Dedifferentiated amniotic fluid mesenchymal stem cell (primary cell): ENCODE measurements at regions not wholly inside any gene's neighbourhood (a gene's known extent, or its start where the extent isn't known, plus 50 kb on each side); places are given as distances from the start of the nearest gene placed in this dataset.
"Not testable (repeated sequence)": the region's sequence is repeated elsewhere in the genome, so short reads cannot be mapped to it uniquely, and the experiment has no call there.

Experiments
- DNase-seq: peaks from one replicate; pipeline ENCODE4 v3.0.0-alpha.2; 2016; ENCODE audit errors: extremely low spot score

DNA sequence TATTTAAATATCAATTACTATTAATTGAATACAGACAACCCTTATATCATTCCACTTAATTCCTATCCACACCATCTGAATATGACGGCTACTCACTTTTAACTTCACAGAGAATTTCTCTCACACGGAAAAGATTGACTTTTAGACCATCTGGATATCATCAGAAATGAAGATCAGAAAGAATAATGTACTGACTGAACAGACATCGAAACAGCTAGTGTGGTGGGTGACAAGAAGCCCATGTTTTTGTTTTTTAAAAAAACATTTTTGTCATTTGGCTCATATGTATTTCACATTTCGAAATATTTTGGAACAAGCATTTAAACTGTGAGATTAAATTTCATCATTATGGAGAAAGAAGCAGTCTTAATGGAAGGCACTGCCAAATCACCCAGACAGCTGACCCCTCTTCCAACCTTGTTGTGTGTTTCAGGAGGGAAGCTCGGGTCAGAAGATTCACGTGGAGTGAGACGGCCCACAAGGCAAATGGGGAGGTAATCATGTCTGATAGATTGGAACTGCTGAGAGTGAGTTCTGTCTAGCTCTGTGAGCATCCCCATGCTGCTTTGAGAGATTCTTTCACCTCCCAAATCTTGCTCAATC is 204.2 kb upstream of the RASGEF1B start:
- no peak for DNase-seq

DNA sequence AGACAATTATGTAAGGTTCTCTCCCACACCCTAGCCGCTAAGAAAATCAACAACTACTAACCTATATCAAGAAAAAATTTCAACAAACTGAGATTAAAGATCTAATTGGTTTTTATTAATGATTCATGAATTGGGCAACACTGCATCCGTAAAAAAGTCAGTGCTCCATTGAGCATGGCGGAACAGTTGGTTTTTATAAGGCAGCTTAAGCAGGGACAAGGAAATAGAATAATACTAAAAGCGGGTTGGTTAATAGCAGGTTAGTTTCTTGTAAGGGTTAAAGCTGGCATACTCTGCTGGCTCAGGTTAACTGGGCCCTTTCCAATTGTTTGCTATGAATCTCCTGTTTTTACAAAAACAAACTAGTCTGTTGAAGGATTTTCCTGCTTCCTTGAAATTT is 202.3 kb upstream of the RASGEF1B start:
- DNase-seq: no peak

DNA sequence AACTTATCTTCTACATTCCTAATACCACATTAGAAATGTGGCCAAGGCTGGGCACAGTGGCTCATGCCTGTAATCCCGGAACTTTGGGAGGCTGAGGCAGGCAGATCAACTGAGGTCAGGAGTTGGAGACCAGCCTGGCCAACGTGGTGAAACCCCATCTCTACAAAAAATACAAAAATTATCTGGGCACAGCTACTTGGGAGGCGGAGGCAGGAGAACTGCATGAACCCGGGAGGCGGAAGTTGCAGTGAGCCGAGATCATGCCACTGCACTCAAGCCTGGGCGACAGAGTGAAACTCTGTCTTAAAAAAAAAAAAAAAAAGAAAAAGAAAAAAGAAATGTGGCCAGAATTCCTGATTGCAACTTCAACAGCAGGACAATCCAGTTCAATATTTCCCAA is 196.6 kb upstream of the RASGEF1B start:
- not testable (repeated sequence) for DNase-seq

DNA sequence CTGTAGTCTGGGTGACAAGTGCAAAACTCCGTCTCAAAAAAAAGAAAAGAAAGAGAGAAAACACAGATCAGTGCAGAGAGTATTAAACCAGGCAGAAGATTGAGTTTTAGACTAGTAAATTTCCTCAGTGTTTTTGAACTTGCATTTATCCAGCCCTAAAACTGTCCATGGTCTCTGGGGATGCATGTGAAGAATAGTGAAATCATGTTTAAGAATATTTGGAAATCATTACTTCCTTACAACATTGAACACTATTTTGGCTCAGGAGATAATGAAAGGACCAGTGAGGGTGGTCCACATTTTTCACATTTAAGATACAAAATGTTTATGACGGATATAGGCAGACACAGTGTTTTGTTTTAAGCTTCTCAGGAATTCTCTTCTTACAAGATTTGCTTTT is 195.8 kb upstream of the RASGEF1B start:
- no peak for DNase-seq

DNA sequence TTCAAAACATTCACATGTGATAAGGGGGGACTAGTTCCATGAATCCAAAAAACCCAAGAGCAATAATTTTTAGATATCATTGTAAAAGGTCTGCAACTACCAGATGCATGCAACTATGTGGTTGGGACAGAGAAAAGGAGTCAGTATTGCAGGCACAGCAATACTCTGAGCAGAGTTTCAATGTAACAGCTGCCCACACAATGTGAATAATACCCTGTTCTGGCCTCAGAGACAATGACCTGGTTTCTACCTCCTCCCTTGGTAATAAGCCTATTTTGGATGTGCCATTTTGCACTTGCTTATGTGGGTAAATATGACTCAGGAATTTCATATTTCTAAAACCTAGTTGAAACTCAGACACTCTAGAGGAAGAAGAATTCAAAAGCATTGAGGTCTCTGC is 194.8 kb upstream of the RASGEF1B start:
- DNase-seq: no peak

DNA sequence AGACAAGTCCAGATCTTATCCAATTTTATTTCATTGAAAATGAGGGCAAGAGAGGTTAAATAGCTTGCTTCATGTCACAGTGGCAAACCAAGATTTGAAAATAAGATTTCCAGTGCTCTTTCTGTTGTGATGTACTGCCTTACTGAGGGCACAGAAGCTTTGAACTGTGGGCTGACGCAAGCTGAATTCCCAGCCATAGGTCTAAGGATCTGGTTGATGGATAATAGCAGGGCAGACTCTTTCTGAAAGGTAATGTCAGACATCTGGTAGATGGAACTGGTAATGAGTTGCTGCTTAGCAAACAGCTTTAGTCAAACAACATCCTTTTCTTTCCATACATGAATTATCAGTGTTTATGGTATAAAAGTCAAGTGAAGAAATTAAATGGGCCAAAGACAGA is 193.9 kb upstream of the RASGEF1B start:
- no peak for DNase-seq

DNA sequence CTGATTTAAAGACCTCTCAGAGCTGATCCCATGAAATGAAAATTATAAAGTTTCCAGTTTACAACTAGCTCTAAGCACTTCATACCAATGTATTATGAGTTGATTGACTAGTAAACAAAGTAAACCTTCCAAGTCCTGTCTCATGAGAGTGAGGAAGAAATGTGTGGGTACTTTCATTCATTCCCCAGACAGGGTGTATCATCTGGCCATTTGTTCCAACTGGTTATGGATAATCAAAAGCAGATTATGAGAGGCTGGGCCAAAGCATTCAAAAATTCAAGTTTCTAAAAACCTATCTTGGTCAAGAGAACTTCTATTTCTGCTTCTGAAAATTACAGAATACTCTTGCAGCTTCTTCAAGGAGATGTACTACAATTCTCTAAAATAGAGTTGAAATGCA is 193.3 kb upstream of the RASGEF1B start:
- DNase-seq: no peak

DNA sequence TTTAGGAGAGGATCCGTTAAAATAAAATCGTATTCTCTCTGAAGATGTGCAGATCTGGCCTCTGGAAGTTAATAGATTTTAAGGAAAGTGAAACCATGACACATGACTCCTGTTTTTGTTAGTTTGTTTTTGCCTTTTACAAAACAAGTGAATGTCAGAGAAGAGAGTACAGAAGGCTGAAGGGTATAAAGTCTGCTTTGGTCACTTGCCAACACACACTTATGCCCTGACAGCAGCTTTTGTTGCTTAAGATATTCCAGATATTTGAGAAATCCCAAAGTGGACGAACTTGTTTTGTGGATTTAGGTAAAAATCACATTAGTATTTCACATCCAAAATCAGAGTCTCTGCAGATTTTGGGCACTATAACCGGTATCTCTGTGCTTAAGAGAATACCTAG is 192.4 kb upstream of the RASGEF1B start:
- no peak for DNase-seq

DNA sequence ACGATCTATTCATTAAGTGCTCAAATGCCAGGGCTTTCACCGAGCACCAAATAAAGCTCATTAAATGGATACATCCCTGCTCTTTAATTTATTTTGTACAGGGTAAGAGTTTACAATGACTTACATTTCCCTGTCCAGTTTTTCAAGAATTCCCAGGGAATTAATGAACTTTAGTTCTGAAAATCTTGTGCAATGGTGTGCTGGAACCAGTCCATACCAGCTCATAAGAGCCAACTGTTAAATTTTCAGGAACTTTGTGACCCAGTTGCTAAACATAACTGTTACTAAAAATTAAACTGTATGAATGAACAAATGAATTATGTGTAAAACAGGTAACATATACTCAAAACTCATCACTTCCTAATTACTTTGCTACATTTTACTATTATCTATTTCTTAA is 191.7 kb upstream of the RASGEF1B start:
- DNase-seq: no peak

DNA sequence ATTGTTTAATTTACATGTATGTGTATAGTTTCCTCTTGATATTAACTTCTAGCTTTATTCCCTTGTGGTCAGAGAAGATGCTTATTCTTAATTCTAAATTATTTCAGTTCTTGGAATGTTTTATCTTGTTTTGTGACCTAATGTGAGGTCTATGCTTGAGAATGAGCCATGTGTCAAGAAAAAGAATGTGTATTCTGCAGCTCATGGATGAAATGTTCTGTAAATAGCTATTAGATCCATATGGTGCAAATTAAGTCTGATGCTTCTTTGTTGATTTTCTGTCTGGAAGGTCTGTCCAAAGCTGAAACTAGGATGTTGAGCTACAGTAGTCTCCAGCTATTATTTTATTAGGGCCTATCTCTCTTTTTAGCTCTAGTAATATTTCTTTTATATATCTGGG is 187.3 kb upstream of the RASGEF1B start:
- DNase-seq: no peak

DNA sequence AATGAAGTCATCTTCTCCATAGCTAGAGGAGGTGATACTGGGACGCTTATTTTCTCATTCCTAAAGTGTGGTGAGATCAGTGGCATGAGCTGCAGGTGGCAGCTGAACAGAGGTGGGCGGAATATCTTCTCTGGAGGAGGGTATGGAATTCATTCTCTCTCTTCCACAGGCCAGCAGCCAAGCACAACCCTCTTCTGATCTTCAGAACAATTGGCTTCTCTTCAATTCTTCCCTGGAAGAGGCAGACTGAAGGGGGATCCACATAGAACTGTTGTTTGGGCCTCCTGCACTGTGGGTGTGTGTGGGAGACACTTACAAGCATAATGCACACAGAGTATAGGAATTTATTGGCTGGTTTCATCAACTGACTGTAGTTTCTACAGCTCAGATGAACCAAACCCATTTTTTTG is 180.4 kb upstream of the RASGEF1B start:
- no peak for DNase-seq

DNA sequence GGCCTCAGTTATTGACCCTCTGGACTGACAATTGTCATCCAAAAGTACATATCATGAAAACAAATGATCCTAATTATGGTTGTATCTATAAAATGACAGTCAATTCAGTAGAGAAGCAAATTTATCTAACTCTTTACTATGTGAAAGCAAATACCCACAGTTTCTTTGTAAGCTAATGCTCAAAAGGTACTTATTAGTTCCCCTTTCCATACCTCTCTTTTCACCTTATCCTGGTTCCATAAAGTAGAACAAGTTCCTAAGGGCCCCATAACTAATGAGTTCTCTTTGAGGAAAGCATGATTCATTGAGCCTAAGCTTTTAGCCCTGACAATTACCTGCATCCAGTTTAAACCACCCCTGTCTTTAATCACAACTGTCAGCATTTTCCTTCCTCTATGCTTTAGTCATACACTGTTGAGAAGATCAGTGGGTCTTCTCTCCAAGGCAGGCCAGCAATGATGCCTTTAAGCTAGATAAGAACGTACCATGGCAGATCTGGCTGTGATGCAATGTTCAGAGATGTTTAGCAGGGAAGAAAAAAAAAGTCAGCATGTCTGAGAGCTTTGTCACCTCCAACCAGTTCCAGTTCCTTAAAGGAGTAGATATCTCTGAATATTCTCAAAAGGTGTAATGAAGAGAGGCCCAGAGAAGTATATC is 179.7 kb upstream of the RASGEF1B start:
- no peak for DNase-seq

DNA sequence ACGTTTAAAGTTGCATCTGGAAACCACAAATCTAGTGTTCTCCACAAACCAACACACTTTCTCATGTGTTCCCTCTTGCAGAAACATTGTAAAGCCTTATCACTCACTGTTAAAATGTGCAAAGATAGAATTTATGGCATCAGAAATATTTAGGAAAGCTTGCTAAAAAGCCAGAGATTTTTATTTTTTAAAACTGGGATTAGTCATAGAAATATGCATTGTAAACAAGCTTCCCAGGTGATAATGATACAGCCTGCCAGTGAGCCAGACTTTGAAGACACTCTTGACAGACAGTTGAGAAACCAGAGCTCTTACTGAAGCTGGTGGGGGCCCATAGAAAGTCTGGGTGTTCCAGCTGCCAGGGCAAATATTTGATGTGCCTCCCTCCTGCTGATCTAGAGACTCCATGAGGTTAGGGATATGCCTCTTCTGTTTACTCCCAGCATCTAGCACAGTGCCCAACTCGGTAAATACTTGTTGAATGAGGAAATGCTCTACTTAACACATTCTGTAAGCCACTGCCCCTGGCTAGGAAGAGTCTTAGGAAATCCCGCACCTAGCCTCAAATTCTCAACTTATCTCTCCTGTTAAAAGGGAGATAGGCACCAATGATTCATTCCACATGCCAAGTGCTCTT is 179.0 kb upstream of the RASGEF1B start:
- DNase-seq: no peak

DNA sequence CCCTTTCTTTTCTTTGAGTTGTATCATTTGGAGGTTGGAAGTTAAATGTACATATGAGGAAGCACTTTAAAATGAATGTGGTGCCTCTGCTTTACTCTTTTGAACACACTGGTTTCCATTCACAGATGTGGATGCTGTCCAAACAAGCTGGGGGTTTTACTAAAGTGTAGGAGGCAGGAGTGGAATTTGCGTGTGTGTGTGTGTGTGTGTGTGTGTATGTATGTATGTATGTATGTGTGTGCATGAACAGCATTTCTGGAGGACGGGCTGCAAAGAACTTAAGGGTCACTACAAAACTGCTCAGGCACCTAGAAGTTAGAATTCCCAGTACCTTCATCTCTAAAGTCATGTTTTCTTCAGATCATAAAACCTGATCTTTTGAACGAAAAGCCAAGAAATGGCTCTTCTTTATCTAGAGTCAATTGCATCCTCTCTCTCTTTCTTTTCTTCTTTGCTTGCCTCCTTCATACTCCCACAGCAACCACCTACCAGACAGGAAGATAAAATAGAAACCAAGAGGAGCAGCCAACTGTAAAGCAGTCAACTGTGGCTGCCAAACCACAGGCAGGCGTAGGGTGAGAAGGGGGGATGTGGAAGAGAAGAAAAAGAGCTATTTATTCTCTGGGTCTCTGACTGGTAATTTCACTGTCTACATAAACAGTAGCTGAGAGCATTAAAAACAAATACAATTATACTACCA is 177.0 kb upstream of the RASGEF1B start:
- no peak for DNase-seq

DNA sequence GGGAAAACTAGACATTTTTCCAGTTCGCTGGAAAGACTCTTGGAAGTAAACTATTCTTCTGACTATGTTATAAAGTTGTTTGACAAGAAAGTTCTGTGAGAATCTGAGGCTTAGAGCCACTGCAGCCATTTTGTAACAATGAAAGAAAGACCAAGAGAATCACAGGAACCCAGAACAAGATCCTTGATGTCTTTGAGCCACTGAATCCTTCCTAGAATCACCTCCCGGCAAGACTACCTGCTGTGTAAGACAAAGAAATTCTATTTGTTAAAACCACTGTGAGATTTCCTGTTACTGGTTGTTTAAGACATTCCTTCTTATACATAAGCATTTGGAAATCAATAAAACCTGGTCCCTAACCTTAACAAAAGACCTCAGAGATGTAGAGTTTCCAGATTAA is 175.7 kb upstream of the RASGEF1B start:
- no peak for DNase-seq

DNA sequence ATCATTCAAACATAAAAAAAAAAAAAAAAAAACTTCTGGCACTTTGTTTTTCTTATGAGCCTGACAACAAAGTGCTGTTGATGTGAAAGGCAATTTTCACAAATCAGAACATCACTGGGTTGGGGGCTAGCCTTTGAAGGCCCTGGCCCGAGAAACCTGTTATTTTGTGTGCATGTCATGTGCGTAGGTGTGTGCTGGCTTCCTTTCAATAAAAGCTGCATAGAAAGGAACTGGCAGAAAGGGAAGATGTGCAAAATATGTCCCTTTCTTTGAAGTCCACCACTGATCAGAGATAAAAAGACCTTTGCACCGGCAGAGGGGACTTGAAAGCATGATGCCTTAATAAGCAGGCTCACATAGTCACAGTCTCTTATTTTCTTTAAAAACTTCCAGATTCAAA is 170.8 kb upstream of the RASGEF1B start:
- no peak for DNase-seq

DNA sequence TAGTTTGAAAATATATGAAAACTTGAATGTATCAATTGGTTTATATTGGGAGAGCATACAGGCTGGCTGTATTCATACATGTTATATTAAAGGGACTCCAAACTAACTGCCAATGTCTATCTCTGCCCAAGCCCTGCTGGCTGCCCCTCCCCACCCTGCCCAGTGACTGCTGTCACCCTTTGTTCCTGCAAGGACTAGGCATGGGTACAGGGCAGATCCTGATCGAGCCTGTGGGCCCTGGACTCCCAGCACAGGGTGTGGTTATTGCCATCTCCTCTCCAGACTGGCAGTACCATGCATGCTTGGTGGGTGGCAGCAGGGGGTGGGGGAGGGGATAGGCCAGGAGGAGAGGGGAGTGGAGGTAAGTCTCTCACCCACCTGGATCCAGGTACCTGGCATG is 167.5 kb upstream of the RASGEF1B start:
- no peak for DNase-seq

DNA sequence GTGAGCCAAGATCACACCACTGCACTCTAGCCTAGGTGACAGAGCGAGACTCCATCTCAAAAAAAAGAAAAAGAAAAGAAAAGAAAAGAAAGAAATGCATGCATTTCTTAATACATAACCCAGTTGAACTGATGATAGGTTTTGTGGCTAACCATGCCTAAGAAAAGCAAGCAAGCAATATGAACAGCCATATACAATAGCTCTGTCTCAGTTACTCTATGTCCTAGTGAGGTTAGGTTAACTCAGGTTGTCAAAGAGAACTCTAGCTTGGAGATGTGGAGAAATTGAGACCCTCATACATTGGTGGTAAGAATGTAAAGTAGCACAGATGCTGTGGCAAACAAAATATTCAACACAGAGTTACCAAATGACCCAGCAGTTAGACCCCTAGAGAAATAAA is 167.0 kb upstream of the RASGEF1B start:
- DNase-seq: no peak

DNA sequence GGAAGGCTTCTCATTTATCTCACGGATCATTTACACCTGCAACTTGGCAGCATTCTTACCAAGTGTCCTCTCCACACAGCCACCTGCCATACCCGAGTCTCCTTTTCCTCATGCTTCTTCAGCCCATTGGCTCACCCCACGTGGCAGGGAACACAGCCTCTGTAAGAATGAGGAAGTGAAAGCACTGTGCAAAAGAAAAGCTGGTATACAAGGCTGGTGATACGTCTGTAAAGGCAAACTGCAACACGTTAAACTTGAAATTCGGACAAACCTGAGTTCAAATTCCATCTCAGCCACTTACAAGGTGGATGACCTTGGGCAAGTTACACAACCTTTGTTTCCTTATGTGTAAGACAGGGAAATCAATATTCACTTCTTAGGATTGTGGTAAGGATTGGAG is 164.0 kb upstream of the RASGEF1B start:
- DNase-seq: no peak

DNA sequence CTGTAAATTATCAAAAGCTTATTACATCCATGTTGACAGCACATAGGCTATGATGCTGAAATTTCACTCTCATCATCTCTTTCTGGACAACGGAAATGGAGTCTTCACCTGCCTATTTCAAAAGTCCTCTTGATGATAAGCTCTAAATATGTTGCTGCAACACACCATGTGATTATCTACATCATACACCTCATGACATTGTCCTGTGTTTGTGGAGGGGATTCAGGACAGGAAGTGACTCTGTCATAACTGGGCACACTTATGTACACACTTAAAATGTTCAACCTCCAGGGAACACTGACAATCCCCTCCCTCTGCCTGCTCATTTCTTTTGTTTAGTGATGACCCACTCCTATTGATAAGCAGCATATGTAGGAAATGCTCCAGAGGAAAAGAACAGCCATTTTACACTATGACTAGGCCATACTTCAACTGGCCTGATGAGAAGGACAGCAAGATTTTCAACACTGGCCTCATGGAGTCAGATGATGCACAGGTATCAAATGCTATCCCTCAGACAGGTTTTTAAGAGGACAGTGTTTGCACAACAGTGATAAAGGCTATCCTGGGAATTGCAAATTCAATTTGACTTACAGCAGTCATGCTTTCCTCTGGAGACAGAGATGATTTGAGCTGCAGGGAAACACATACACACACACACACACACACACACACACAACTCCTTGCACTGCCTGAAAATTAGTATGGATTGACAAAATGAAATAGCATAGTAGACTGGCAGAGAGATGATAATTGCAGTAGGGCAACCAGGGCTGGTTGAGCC is 163.3 kb upstream of the RASGEF1B start:
- DNase-seq: no peak

DNA sequence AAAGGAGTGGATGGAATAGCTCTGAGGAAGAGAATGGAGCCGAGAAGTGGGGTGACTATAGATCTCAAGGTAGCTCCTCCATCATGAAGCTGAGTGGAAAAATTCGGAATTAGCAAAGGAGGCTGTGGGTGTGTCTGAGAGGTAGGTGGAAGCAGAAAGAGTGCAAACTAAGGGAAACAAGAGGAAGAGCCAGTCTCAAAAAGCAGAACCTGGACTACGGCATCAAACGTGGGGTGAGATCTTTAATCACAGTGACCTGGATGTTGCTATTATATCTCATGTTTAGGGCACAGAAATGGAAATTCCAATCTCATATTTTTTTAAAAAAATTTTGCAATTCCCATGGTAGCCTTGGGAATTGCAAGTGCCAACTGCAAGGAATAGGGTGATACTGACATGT is 162.5 kb upstream of the RASGEF1B start:
- DNase-seq: no peak
